Vagina (tissue), 2 donors: ENCODE measurements at regions not wholly inside any gene's neighbourhood (a gene's known extent, or its start where the extent isn't known, plus 50 kb on each side); places are given as distances from the start of the nearest gene placed in this dataset.

Experiments
- POLR2A ChIP-seq, 2 donors: fragments of 450-650 bp; IDR thresholded peaks; one replicate each; pipeline ENCODE4 v1.6.1; 2017; ENCODE audit warnings: antibody characterized with exemption in 2 of 2, mild to moderate bottlenecking in 2 of 2, moderate library complexity in 2 of 2
- TF ChIP-seq, protein P1 (sequence below), 3 experiments: fragments of 450-650 bp in 2 of 3; fragments of 200-600 bp in 1 of 3; sonication (generic) in 1 of 3; IDR thresholded peaks; one replicate each; pipeline ENCODE4 v1.5.1; 2017 to 2019; ENCODE audit warnings: antibody characterized with exemption in 3 of 3, mild to moderate bottlenecking in 2 of 3, moderate library complexity in 2 of 3

GRCh38 chr20:11255860-11256259 lies 582.1 kb upstream of the JAG1 start:
- TF ChIP-seq, protein P1, sequence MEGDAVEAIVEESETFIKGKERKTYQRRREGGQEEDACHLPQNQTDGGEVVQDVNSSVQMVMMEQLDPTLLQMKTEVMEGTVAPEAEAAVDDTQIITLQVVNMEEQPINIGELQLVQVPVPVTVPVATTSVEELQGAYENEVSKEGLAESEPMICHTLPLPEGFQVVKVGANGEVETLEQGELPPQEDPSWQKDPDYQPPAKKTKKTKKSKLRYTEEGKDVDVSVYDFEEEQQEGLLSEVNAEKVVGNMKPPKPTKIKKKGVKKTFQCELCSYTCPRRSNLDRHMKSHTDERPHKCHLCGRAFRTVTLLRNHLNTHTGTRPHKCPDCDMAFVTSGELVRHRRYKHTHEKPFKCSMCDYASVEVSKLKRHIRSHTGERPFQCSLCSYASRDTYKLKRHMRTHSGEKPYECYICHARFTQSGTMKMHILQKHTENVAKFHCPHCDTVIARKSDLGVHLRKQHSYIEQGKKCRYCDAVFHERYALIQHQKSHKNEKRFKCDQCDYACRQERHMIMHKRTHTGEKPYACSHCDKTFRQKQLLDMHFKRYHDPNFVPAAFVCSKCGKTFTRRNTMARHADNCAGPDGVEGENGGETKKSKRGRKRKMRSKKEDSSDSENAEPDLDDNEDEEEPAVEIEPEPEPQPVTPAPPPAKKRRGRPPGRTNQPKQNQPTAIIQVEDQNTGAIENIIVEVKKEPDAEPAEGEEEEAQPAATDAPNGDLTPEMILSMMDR (IDR thresholded peaks at IDR 0.05) = no peak
- no peak for TF ChIP-seq POLR2A (IDR thresholded peaks at IDR 0.05)
